SK-N-SH (cell line): ENCODE measurements at regions not wholly inside any gene's neighbourhood (a gene's known extent, or its start where the extent isn't known, plus 50 kb on each side); places are given as distances from the start of the nearest gene placed in this dataset.

Experiments
- EP300 ChIP-seq, 2 experiments: IDR thresholded peaks; 2 replicates each; pipeline versions ENCODE4 v1.4.0 to v1.6.1; 2012; ENCODE audit warnings: borderline replicate concordance in 1 of 2, low read depth in 1 of 2, low read length in 1 of 2
- EZH2phosphoT487 ChIP-seq: fragments of 200-600 bp; sonication (generic); IDR thresholded peaks from 2 replicates; pipeline ENCODE4 v1.6.1; 2017; ENCODE audit warnings: low read depth, mixed run types, mild to moderate bottlenecking, antibody characterized with exemption, moderate library complexity, borderline replicate concordance
- GABPA ChIP-seq: IDR thresholded peaks from 2 replicates; pipeline ENCODE4 v1.4.0; 2012; ENCODE audit warnings: low read depth, mild to moderate bottlenecking
- MAX ChIP-seq: IDR thresholded peaks from 2 replicates; pipeline ENCODE4 v1.4.0; 2012; ENCODE audit warnings: low read depth
- POLR2AphosphoS5 ChIP-seq: IDR thresholded peaks from 2 replicates; pipeline ENCODE4 v1.6.1; 2012; ENCODE audit warnings: low read depth, low read length
- RAD21 ChIP-seq: IDR thresholded peaks from 2 replicates; pipeline ENCODE4 v1.6.1; 2012; ENCODE audit warnings: mild to moderate bottlenecking, low read length
- RFX5 ChIP-seq: IDR thresholded peaks from 2 replicates; pipeline ENCODE4 v1.6.1; 2012; ENCODE audit warnings: mild to moderate bottlenecking, improper control_type of control experiment, low read length
- RXRA ChIP-seq: IDR thresholded peaks from 2 replicates; pipeline ENCODE4 v1.4.0; 2012; ENCODE audit warnings: low read depth, mild to moderate bottlenecking, borderline replicate concordance
- SMC3 ChIP-seq: IDR thresholded peaks from 2 replicates; pipeline ENCODE4 v1.6.1; 2012; ENCODE audit warnings: low read depth, low read length, improper control_type of control experiment
- TAF1 ChIP-seq: IDR thresholded peaks from 2 replicates; pipeline ENCODE4 v1.6.1; 2012; ENCODE audit warnings: low read depth, mild to moderate bottlenecking, low read length, moderate library complexity, borderline replicate concordance
- YY1 ChIP-seq: IDR thresholded peaks from 2 replicates; pipeline ENCODE4 v1.4.0; 2012; ENCODE audit warnings: low read depth, mild to moderate bottlenecking
- TF ChIP-seq, protein P1 (sequence below): fragments of 200-600 bp; sonication (generic); IDR thresholded peaks from 2 replicates; pipeline ENCODE4 v1.6.1; 2017; ENCODE audit warnings: antibody characterized with exemption, mild to moderate bottlenecking, moderate library complexity
- TF ChIP-seq, protein P2 (sequence below): IDR thresholded peaks from 2 replicates; pipeline ENCODE4 v1.6.1; 2012; ENCODE audit warnings: mild to moderate bottlenecking, low read depth, low read length, moderate library complexity

DNA sequence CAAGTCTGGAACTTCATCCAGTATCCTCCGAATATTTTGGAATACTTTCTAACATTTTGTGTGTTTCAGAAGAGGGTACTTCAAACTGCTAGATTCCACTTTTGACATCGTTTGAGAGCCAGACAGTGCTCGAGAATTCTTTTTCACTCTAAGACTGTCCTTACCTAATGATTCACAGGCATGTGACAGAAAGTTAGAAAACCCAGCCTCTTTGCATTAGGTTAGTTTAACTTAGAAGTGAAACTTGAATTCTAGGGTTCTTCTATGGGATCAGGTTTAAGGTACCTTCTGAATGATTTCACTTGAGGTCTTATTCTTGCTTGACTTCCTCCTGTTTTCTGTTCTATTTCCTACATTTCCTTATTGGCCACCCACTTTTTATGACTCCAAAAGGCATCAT, 431.8 kb downstream of the SLC6A15 start:
- TF ChIP-seq, protein P1, sequence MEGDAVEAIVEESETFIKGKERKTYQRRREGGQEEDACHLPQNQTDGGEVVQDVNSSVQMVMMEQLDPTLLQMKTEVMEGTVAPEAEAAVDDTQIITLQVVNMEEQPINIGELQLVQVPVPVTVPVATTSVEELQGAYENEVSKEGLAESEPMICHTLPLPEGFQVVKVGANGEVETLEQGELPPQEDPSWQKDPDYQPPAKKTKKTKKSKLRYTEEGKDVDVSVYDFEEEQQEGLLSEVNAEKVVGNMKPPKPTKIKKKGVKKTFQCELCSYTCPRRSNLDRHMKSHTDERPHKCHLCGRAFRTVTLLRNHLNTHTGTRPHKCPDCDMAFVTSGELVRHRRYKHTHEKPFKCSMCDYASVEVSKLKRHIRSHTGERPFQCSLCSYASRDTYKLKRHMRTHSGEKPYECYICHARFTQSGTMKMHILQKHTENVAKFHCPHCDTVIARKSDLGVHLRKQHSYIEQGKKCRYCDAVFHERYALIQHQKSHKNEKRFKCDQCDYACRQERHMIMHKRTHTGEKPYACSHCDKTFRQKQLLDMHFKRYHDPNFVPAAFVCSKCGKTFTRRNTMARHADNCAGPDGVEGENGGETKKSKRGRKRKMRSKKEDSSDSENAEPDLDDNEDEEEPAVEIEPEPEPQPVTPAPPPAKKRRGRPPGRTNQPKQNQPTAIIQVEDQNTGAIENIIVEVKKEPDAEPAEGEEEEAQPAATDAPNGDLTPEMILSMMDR = no peak
- no peak for TF ChIP-seq RAD21
- TF ChIP-seq, protein P2, sequence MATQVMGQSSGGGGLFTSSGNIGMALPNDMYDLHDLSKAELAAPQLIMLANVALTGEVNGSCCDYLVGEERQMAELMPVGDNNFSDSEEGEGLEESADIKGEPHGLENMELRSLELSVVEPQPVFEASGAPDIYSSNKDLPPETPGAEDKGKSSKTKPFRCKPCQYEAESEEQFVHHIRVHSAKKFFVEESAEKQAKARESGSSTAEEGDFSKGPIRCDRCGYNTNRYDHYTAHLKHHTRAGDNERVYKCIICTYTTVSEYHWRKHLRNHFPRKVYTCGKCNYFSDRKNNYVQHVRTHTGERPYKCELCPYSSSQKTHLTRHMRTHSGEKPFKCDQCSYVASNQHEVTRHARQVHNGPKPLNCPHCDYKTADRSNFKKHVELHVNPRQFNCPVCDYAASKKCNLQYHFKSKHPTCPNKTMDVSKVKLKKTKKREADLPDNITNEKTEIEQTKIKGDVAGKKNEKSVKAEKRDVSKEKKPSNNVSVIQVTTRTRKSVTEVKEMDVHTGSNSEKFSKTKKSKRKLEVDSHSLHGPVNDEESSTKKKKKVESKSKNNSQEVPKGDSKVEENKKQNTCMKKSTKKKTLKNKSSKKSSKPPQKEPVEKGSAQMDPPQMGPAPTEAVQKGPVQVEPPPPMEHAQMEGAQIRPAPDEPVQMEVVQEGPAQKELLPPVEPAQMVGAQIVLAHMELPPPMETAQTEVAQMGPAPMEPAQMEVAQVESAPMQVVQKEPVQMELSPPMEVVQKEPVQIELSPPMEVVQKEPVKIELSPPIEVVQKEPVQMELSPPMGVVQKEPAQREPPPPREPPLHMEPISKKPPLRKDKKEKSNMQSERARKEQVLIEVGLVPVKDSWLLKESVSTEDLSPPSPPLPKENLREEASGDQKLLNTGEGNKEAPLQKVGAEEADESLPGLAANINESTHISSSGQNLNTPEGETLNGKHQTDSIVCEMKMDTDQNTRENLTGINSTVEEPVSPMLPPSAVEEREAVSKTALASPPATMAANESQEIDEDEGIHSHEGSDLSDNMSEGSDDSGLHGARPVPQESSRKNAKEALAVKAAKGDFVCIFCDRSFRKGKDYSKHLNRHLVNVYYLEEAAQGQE = no peak
- no peak for TF ChIP-seq EZH2phosphoT487
- TF ChIP-seq TAF1 = no peak
- no peak for TF ChIP-seq GABPA
- TF ChIP-seq SMC3 = no peak
- TF ChIP-seq EP300 (IDR thresholded peaks at IDR 0.05; ENCODE audit: borderline replicate concordance in 1 of 2, low read depth in 1 of 2, low read length in 1 of 2) = no peak
- TF ChIP-seq YY1 = no peak
- no peak for TF ChIP-seq MAX
- no peak for TF ChIP-seq RFX5
- no peak for TF ChIP-seq RXRA
- no peak for TF ChIP-seq POLR2AphosphoS5
